Keratinocyte (primary cell): ENCODE measurements at regions not wholly inside any gene's neighbourhood (a gene's known extent, or its start where the extent isn't known, plus 50 kb on each side); places are given as distances from the start of the nearest gene placed in this dataset.

Experiments
- EZH2 ChIP-seq: IDR thresholded peaks from one replicate; pipeline ENCODE4 v1.6.1; 2012; ENCODE audit warnings: inconsistent platforms, mild to moderate bottlenecking, low read length, moderate library complexity
- TF ChIP-seq, protein P1 (sequence below), 3 experiments: IDR thresholded peaks in 1 of 3; conservative IDR thresholded peaks in 1 of 3; optimal IDR thresholded peaks in 1 of 3; 2 replicates in 2 of 3; 3 replicates in 1 of 3; pipeline versions ENCODE3 to v1.5.1; 2011; ENCODE audit warnings: low read length in 3 of 3, mild to moderate bottlenecking in 3 of 3, moderate library complexity in 2 of 3, control low read depth in 1 of 3, inconsistent platforms in 1 of 3; ENCODE audit not compliant: insufficient read depth in 2 of 3; ENCODE audit errors: extremely low read depth in 1 of 3

DNA sequence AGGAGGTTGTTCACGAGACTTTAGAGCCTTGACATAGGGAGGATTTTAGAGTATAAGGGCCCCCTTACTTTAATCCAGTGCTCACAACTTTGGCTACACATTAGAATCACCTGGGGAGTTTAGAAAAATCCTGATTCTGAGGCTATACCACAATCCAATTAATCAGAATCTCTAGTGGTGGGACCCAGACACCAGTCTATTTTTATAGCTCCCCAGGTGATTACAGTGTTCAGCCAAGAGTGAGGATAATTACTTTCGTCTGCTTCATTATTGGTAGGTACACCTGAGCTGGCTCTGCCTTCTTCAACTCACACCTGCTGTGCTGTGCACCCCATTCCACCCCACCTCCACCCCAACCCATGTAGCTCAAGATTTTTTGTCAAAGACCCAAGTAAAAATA, 141.3 kb upstream of the EPB41L4A start:
- TF ChIP-seq, protein P1, sequence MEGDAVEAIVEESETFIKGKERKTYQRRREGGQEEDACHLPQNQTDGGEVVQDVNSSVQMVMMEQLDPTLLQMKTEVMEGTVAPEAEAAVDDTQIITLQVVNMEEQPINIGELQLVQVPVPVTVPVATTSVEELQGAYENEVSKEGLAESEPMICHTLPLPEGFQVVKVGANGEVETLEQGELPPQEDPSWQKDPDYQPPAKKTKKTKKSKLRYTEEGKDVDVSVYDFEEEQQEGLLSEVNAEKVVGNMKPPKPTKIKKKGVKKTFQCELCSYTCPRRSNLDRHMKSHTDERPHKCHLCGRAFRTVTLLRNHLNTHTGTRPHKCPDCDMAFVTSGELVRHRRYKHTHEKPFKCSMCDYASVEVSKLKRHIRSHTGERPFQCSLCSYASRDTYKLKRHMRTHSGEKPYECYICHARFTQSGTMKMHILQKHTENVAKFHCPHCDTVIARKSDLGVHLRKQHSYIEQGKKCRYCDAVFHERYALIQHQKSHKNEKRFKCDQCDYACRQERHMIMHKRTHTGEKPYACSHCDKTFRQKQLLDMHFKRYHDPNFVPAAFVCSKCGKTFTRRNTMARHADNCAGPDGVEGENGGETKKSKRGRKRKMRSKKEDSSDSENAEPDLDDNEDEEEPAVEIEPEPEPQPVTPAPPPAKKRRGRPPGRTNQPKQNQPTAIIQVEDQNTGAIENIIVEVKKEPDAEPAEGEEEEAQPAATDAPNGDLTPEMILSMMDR (optimal IDR thresholded peaks at IDR 0.05 in 1 of 3, IDR thresholded peaks at IDR 0.05 in 1 of 3, conservative IDR thresholded peaks at IDR 0.05 in 1 of 3; ENCODE audit: extremely low read depth in 1 of 3, insufficient read depth in 2 of 3, low read length in 3 of 3), result no peak
- TF ChIP-seq EZH2, result no peak
